Fibroblast of the aortic adventitia (primary cell): ENCODE measurements at regions not wholly inside any gene's neighbourhood (a gene's known extent, or its start where the extent isn't known, plus 50 kb on each side); places are given as distances from the start of the nearest gene placed in this dataset.

ENCODE experiments used
- DNase-seq: peaks from one replicate; pipeline ENCODE4 v3.0.0-alpha.2; 2010; ENCODE audit warnings: low read depth
- H3K4me3 ChIP-seq: 2 replicates; pipeline ENCODE4 v1.5.1; 2011; ENCODE audit warnings: low read depth, mild to moderate bottlenecking, control low read depth, low read length, moderate library complexity
- CTCF ChIP-seq: IDR thresholded peaks from 2 replicates; pipeline ENCODE4 v1.5.1; 2011; ENCODE audit warnings: mild to moderate bottlenecking, low read length, control low read depth, inconsistent platforms; ENCODE audit not compliant: insufficient read depth

GRCh38 chr14:29205658-29206057, 439.1 kb downstream of the FOXG1 start:
- no peak overlapping the region for H3K4me3 ChIP-seq
- no peak for DNase-seq
- no peak for TF ChIP-seq CTCF

GRCh38 chr14:29215853-29216252, 449.3 kb downstream of the FOXG1 start:
- DNase-seq: peak; percentile 67
- H3K4me3 ChIP-seq: no peak overlapping the region
- TF ChIP-seq CTCF: no peak

GRCh38 chr14:29216268-29217232, 450.0 kb downstream of the FOXG1 start:
- no peak for TF ChIP-seq CTCF
- peak; percentile 31 for DNase-seq
- no peak overlapping the region for H3K4me3 ChIP-seq

- no peak overlapping the region for H3K4me3 ChIP-seq
- DNase-seq: no peak
- no peak for TF ChIP-seq CTCF
These were observed 451.3 kb downstream of the FOXG1 start for GRCh38 chr14:29217813-29218450.

GRCh38 chr14:29220072-29220471, 453.5 kb downstream of the FOXG1 start:
- no peak for DNase-seq
- H3K4me3 ChIP-seq: no peak overlapping the region
- TF ChIP-seq CTCF: no peak

- no peak for DNase-seq
- no peak overlapping the region for H3K4me3 ChIP-seq
- no peak for TF ChIP-seq CTCF
These were observed 454.0 kb downstream of the FOXG1 start for GRCh38 chr14:29220566-29220965.
